DMS79 treated with DMSO at 0.1 percent for 48 hours (cell line): ENCODE measurements at regions not wholly inside any gene's neighbourhood (a gene's known extent, or its start where the extent isn't known, plus 50 kb on each side); places are given as distances from the start of the nearest gene placed in this dataset.

Source experiments
- DNase-seq: peaks from one replicate; lab custom pipeline; 2025; lab: John Stamatoyannopoulos, UW

GRCh38 chr4:35690271-35690670, 554.0 kb downstream of the ARAP2 start:
- DNase-seq, result no peak

- DNase-seq, result no peak
Observed at GRCh38 chr4:35695003-35695402, 549.3 kb downstream of the ARAP2 start.

- no peak for DNase-seq
Observed at GRCh38 chr4:35695421-35695820, 548.9 kb downstream of the ARAP2 start.

GRCh38 chr4:35697210-35697736, 547.0 kb downstream of the ARAP2 start:
- DNase-seq, result no peak

GRCh38 chr4:35700663-35701062, 543.7 kb downstream of the ARAP2 start:
- DNase-seq, result no peak

- DNase-seq, result no peak
Observed at GRCh38 chr4:35709080-35709479, 535.2 kb downstream of the ARAP2 start.

- no peak for DNase-seq
Observed at GRCh38 chr4:35710343-35710742, 534.0 kb downstream of the ARAP2 start.

GRCh38 chr4:35711127-35711526, 533.2 kb downstream of the ARAP2 start:
- no peak for DNase-seq

- DNase-seq, result no peak
Observed at GRCh38 chr4:35723973-35724372, 520.3 kb downstream of the ARAP2 start.

GRCh38 chr4:35725131-35725530, 519.2 kb downstream of the ARAP2 start:
- DNase-seq, result no peak

- no peak for DNase-seq
Observed at GRCh38 chr4:35730414-35730813, 513.9 kb downstream of the ARAP2 start.

- DNase-seq, result no peak
Observed at GRCh38 chr4:35734381-35735098, 509.8 kb downstream of the ARAP2 start.

- no peak for DNase-seq
Observed at GRCh38 chr4:35739308-35739707, 505.0 kb downstream of the ARAP2 start.

- no peak for DNase-seq
Observed at GRCh38 chr4:35754047-35754446, 490.3 kb downstream of the ARAP2 start.

- no peak for DNase-seq
Observed at GRCh38 chr4:35757836-35758235, 486.5 kb downstream of the ARAP2 start.

- no peak for DNase-seq
Observed at GRCh38 chr4:35760807-35761206, 483.5 kb downstream of the ARAP2 start.

- no peak for DNase-seq
Observed at GRCh38 chr4:35771571-35771970, 472.7 kb downstream of the ARAP2 start.

GRCh38 chr4:35772291-35772690, 472.0 kb downstream of the ARAP2 start:
- DNase-seq, result no peak

GRCh38 chr4:35789899-35790574, 454.3 kb downstream of the ARAP2 start:
- DNase-seq, result no peak

GRCh38 chr4:35793045-35793722, 451.1 kb downstream of the ARAP2 start:
- DNase-seq, result no peak

- DNase-seq, result no peak
Observed at GRCh38 chr4:35793766-35794165, 450.5 kb downstream of the ARAP2 start.

GRCh38 chr4:35800669-35801068, 443.6 kb downstream of the ARAP2 start:
- no peak for DNase-seq

GRCh38 chr4:35802644-35803043, 441.7 kb downstream of the ARAP2 start:
- DNase-seq, result no peak
